ENCODE measurements at regions not wholly inside any gene's neighbourhood (a gene's known extent, or its start where the extent isn't known, plus 50 kb on each side); places are given as distances from the start of the nearest gene placed in this dataset.

GRCh38 chr13:34469196-34469986, 472.7 kb upstream of the NBEA start:
- H3K27ac ChIP-seq = no peak overlapping the region
- TF ChIP-seq CTCF (IDR thresholded peaks at IDR 0.05) (no peak), POLR2A (IDR thresholded peaks at IDR 0.05) (no peak)
- no peaks in the 10 kb centered on the region for H3K36me3 ChIP-seq
- H3K4me1 ChIP-seq = no peaks in the 10 kb centered on the region
- DNase-seq = no peak
- H3K27me3 ChIP-seq = no peaks in the 10 kb centered on the region
- H3K9me3 ChIP-seq = no peaks in the 10 kb centered on the region
- no peak overlapping the region for H3K4me3 ChIP-seq

GRCh38 chr13:34474187-34474868, 467.7 kb upstream of the NBEA start:
- no peaks in the 10 kb centered on the region for H3K9me3 ChIP-seq
- no peaks in the 10 kb centered on the region for H3K27me3 ChIP-seq
- no peaks in the 10 kb centered on the region for H3K4me1 ChIP-seq
- H3K27ac ChIP-seq = no peak overlapping the region
- DNase-seq = no peak
- H3K36me3 ChIP-seq = no peaks in the 10 kb centered on the region
- no peak overlapping the region for H3K4me3 ChIP-seq
- no peak for TF ChIP-seq POLR2A (IDR thresholded peaks at IDR 0.05)
- TF ChIP-seq CTCF (IDR thresholded peaks at IDR 0.05) = no peak

- H3K4me1 ChIP-seq = no peaks in the 10 kb centered on the region
- no peaks in the 10 kb centered on the region for H3K27me3 ChIP-seq
- H3K9me3 ChIP-seq = no peaks in the 10 kb centered on the region
- no peak overlapping the region for H3K27ac ChIP-seq
- H3K36me3 ChIP-seq = no peaks in the 10 kb centered on the region
- H3K4me3 ChIP-seq = no peak overlapping the region
- no peak for DNase-seq
- TF ChIP-seq POLR2A (IDR thresholded peaks at IDR 0.05) (no peak), CTCF (IDR thresholded peaks at IDR 0.05) (no peak)
These were observed 463.7 kb upstream of the NBEA start for GRCh38 chr13:34478376-34478775.

GRCh38 chr13:34502011-34502410, 440.1 kb upstream of the NBEA start:
- Histone ChIP-seq H3K36me3 (no peaks in the 10 kb centered on the region), H3K9me3 (no peaks in the 10 kb centered on the region), H3K4me3 (no peak overlapping the region), H3K27me3 (no peaks in the 10 kb centered on the region), H3K27ac (no peak overlapping the region), H3K4me1 (no peaks in the 10 kb centered on the region)
- TF ChIP-seq POLR2A (IDR thresholded peaks at IDR 0.05) (no peak), CTCF (IDR thresholded peaks at IDR 0.05) (no peak)
- DNase-seq = no peak

- H3K27ac ChIP-seq = no peak overlapping the region
- H3K9me3 ChIP-seq = no peaks in the 10 kb centered on the region
- no peak for DNase-seq
- TF ChIP-seq POLR2A (IDR thresholded peaks at IDR 0.05) (no peak), CTCF (IDR thresholded peaks at IDR 0.05) (no peak)
- H3K4me3 ChIP-seq = no peak overlapping the region
- H3K36me3 ChIP-seq = no peaks in the 10 kb centered on the region
- no peaks in the 10 kb centered on the region for H3K4me1 ChIP-seq
- no peaks in the 10 kb centered on the region for H3K27me3 ChIP-seq
These were observed 439.4 kb upstream of the NBEA start for GRCh38 chr13:34502621-34503020.

All from Peyer's patch (tissue), 4 donors.